Chondrocyte (in vitro differentiated cells): ENCODE measurements at regions not wholly inside any gene's neighbourhood (a gene's known extent, or its start where the extent isn't known, plus 50 kb on each side); places are given as distances from the start of the nearest gene placed in this dataset.

Experiments used
- DNase-seq: peaks from one replicate; pipeline ENCODE4 v3.0.0; 2021; ENCODE audit warnings: mixed read lengths, low spot score
- H3K27ac Mint-ChIP-seq: one replicate; pipeline ENCODE4 v1.8.0; 2021; ENCODE audit warnings: mild to moderate bottlenecking, moderate library complexity, mixed read lengths; ENCODE audit not compliant: unreplicated experiment
- H3K27me3 Mint-ChIP-seq: 2 replicates; pipeline ENCODE4 v1.8.0; 2021; ENCODE audit warnings: low read depth, mixed read lengths
- H3K36me3 Mint-ChIP-seq: 2 replicates; pipeline ENCODE4 v1.8.0; 2021; ENCODE audit warnings: low read depth, mixed read lengths
- H3K4me1 Mint-ChIP-seq: 2 replicates; pipeline ENCODE4 v1.8.0; 2021; ENCODE audit warnings: low read depth, mild to moderate bottlenecking, mixed read lengths
- H3K4me3 Mint-ChIP-seq: one replicate; pipeline ENCODE4 v1.8.0; 2021; ENCODE audit warnings: mild to moderate bottlenecking, moderate library complexity, mixed read lengths; ENCODE audit not compliant: unreplicated experiment
- H3K9me3 Mint-ChIP-seq: 2 replicates; pipeline ENCODE4 v1.8.0; 2021; ENCODE audit warnings: low read depth, mixed read lengths
- TF ChIP-seq, protein P1 (sequence below): fragments of 200-600 bp; sonication (generic); IDR thresholded peaks from 2 replicates; pipeline ENCODE4 v1.5.0; 2021; ENCODE audit warnings: antibody characterized with exemption, mild to moderate bottlenecking, moderate library complexity

DNA sequence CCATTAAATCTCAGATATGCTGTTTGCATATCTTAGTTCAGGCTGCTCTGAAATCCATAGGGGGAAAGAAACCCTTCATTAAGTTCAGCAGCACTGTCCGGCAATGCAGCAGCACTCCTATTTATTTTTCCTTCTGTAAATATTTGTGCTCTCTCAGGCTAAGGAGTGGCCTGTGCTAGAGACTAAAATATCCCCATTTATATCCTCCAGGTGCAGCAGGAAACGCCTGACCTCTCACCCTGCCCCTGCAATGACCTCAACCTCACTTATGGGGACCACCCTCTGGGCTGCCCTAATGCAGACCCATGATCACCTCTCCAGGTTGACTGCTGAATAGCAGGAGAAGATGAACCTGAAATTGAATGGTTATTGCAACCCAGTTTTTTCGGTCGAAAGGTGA is 165.0 kb upstream of the ELAC2 start:
- no peak for DNase-seq
- H3K4me3 Mint-ChIP-seq: no peak overlapping the region
- TF ChIP-seq, protein P1, sequence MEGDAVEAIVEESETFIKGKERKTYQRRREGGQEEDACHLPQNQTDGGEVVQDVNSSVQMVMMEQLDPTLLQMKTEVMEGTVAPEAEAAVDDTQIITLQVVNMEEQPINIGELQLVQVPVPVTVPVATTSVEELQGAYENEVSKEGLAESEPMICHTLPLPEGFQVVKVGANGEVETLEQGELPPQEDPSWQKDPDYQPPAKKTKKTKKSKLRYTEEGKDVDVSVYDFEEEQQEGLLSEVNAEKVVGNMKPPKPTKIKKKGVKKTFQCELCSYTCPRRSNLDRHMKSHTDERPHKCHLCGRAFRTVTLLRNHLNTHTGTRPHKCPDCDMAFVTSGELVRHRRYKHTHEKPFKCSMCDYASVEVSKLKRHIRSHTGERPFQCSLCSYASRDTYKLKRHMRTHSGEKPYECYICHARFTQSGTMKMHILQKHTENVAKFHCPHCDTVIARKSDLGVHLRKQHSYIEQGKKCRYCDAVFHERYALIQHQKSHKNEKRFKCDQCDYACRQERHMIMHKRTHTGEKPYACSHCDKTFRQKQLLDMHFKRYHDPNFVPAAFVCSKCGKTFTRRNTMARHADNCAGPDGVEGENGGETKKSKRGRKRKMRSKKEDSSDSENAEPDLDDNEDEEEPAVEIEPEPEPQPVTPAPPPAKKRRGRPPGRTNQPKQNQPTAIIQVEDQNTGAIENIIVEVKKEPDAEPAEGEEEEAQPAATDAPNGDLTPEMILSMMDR: no peak
- no peaks in the 10 kb centered on the region for H3K36me3 Mint-ChIP-seq
- peaks cover 4% of the 10 kb centered on the region for H3K9me3 Mint-ChIP-seq
- H3K27ac Mint-ChIP-seq: no peak overlapping the region
- peaks cover 23% of the 10 kb centered on the region for H3K27me3 Mint-ChIP-seq
- H3K4me1 Mint-ChIP-seq: no peaks in the 10 kb centered on the region

DNA sequence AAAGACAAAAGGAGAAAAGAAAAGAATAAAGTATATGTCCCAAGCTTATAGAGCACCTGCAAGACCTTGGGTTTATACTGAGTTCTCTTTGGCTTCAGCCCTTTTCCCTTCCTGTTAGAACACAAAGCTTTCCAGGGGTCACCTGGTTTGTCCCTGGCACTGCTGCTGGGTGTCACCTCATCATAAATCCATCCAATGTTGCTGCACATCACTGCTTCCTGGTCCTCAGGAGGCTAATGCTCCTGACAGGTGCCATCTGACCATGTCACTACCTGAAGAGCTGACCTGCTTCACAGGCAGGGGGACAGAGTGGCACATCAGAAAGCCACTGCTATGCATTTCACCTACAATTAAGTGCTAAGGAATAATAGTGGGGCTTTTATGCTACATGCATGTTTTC is 164.6 kb upstream of the ELAC2 start:
- H3K4me1 Mint-ChIP-seq: no peaks in the 10 kb centered on the region
- no peak for DNase-seq
- no peak overlapping the region for H3K27ac Mint-ChIP-seq
- TF ChIP-seq, protein P1: no peak
- H3K9me3 Mint-ChIP-seq: peaks cover 4% of the 10 kb centered on the region
- no peak overlapping the region for H3K4me3 Mint-ChIP-seq
- H3K27me3 Mint-ChIP-seq: peaks cover 25% of the 10 kb centered on the region
- H3K36me3 Mint-ChIP-seq: no peaks in the 10 kb centered on the region

DNA sequence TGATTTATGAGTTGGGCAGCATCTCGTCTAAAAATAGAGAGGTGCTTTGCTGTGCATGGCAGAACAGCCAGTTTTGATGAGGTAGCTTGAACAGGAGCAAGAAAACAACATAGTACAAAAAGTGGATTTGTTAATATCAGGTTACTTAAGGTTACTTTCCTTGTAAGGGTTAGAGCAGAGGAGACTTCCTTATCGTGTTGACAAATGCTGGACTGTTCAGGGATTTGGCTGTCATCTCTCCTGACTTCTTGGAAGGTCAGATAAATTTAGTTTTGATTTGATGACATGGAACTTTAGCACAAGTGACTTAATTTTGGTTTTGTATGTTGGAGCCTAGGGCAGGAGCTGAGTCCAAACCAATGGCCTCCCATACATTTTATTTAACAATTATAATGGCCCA is 163.9 kb upstream of the ELAC2 start:
- no peak overlapping the region for H3K27ac Mint-ChIP-seq
- no peaks in the 10 kb centered on the region for H3K4me1 Mint-ChIP-seq
- TF ChIP-seq, protein P1: no peak
- H3K36me3 Mint-ChIP-seq: no peaks in the 10 kb centered on the region
- peaks cover 20% of the 10 kb centered on the region for H3K27me3 Mint-ChIP-seq
- DNase-seq: no peak
- H3K9me3 Mint-ChIP-seq: peaks cover 4% of the 10 kb centered on the region
- no peak overlapping the region for H3K4me3 Mint-ChIP-seq

DNA sequence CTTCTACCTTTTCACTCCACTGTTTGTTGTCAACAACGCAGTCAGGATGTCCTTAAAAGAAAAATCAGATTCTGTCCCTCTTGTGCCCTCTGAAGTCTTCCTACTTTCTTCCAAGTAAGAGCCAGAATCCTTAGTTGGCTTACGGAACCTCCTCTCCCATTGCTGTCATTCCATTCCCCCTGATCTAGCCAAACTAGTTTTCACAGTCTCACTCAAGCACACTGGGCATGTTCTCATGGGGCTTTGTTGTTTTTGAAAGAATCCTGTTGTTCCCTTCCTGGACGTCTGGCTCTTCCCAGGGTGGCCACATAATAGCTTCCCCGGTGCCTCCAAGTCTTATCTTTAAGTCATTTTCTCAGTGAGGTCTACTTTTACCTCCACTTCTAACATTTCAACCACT is 158.6 kb upstream of the ELAC2 start:
- Mint-ChIP-seq H3K4me1 (peaks cover 3% of the 10 kb centered on the region), H3K4me3 (no peak overlapping the region), H3K27me3 (peaks cover 15% of the 10 kb centered on the region), H3K9me3 (peaks cover 26% of the 10 kb centered on the region), H3K27ac (no peak overlapping the region), H3K36me3 (peaks cover 2% of the 10 kb centered on the region)
- DNase-seq: no peak
- TF ChIP-seq, protein P1: no peak

DNA sequence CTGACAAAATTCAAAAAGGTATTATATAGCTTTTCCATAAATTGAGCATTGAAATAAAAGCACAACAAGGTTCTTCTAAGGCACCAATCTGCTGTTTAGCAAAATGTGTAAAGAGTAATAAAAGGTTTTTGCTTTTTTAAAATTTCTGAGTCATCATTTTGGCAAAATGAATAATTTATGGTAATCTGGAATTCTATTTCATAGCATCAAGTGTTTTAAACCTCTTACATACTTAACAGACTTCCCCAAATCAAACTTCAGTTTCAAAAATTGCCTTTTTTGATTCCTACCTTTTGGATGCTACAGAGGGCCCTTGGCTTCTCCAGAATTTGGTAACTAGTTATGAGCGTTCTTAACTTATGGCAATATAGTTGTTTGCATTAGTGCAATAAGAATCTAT is 154.0 kb upstream of the ELAC2 start:
- Mint-ChIP-seq H3K27ac (no peak overlapping the region), H3K4me1 (peaks cover 3% of the 10 kb centered on the region), H3K36me3 (peaks cover 2% of the 10 kb centered on the region), H3K9me3 (peaks cover 42% of the 10 kb centered on the region), H3K4me3 (no peak overlapping the region), H3K27me3 (peaks cover 7% of the 10 kb centered on the region)
- DNase-seq: no peak
- TF ChIP-seq, protein P1: no peak
